ENCODE measurements at regions not wholly inside any gene's neighbourhood (a gene's known extent, or its start where the extent isn't known, plus 50 kb on each side); places are given as distances from the start of the nearest gene placed in this dataset.
"Not testable (repeated sequence)": the region's sequence is repeated elsewhere in the genome, so short reads cannot be mapped to it uniquely, and the experiment has no call there.

DNA sequence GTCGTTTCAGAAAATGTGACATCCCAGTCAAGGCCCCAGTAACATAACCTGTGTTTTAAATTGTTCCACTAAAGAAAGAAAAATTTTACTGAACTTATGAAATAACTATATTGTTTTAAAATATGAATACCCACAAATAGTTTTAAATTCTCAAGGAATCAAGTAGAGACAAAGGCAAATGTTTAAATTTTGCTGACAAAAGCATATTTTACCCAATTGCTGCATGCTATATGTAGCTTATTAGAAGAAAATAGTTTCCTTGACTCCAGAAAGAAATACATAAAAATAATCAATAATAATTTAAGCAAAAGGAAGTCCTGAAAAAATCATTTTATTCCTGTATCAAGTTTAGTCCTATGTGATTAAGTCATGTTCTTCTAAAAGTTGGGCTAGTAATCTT is 481.3 kb upstream of the ADGRL3 start:
- no peak for DNase-seq

DNA sequence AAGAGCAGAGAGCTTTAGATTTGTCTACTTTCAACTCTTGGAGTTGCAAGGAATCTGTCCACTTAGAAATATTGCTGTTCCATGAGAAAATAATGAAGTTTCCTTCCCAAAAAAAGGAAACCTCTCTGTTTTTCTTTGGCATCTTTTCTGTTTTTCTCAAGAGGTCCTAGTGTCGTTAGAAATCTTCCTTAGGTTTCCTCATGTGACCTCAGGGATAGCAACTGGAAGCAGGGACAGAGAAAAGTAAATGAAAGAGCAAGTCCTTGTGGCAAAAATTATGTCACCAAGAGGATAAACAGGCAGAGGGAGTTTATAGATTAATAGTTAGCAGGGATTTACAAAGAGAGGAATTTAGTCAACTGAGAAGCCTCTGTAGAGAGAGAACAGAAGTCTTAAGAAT is 478.4 kb upstream of the ADGRL3 start:
- no peak for DNase-seq

DNA sequence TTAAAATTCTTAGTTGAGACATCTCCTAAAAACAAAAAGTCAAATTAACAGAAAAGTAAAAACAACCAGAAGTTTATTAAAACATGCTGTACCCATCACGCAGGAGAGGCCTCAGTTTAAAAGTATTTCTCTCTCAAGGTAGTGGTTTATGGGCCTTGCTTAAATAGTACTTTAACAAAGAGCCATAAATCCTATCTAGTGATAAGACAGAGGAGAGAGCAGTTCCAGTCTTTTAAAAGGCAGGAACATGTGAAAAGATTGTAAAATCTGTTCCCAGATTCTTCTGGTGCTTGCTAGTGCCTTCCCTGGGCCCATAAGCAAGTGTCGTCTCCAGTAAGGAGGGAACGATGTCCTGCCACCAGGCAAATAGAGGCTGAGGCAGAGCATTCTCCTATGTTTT is 476.3 kb upstream of the ADGRL3 start:
- DNase-seq = no peak

DNA sequence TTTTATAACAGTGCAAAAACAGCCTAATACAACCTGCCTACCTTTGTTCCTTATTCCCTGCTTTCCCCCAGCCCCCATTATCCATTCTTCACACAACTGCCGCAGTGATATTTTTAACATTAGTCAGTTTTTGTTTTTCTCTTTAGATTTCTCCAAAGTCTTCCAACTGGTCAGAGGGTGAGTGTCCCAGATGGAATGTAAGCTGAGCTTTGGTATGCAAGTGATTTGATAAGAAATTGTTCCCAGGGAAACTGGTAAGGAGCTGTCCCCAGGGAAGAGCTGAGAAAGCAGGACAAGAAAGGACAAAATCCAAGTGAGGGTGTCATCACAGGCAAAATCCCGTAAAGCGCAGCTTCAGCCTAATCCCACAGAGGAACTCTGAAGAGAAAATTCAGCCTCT is 475.5 kb upstream of the ADGRL3 start:
- no peak for DNase-seq

DNA sequence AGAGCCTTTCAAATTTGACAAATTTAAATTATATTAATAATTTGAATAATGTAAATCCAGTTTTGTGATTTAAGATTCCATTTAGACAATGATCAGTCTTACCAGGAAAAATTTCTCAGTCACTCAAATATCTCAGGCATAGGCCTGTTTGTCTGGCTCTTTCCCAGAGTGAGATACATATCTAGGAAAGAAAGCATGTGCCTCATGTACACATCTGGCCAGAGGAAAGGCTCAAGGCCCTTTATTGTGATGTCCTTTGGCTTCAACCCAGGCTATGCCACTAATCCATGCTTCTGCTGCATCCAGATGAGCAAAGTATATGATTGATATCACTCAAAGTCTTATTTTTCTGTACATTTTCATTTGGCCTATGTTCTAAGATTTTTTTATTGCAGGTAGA is 473.3 kb upstream of the ADGRL3 start:
- no peak for DNase-seq

DNA sequence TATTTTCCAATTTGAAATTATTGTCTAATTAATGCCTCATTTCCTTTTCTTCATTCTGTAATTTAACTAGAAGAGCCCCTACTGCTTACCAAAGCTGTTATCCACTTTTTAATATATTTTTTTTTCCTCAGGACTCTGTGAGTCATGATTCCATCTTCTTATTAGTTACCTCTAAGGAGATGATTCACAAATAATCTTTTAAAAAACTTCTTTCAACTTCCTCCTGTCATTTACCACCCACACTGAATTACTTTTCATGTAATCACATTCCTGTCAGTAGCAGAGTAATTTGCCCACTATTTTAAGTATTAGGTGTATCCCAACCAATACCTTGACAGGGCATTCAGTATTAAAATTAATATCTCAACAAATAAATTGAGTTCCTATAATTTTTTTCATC is 470.9 kb upstream of the ADGRL3 start:
- DNase-seq = no peak

DNA sequence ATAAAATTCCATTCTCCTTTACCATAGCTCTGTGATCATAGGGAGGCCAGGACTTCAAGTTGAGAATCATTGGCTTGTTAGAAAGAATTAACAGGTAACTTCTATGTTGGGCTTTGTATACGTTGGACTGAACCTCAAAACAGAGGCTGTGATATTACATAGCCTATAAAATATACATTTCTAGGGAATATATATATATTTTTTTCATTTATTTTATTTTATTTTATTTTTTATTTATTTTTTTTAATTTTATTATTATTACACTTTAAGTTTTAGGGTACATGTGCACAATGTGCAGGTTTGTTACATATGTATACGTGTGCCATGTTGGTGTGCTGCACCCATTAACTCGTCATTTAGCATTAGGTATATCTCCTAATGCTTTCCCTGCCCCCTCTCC is 470.4 kb upstream of the ADGRL3 start:
- DNase-seq = not testable (repeated sequence)

DNA sequence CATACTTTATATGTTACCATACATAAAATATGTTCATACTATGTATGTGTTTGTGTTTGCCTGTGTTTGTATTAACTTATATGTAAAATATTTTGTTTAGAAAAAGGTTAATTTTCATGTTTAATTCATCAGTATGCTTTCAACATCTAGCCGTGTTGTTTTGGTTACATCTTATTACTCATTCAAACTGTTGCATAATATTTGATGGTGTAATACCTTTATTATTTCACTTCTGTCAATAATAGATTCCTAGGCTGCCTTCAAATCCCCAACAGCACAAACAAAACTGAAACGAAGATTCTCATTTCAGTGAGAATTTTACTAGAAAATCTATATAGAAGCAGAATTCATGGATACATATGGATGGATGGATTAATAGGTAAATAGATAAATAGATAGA is 462.3 kb upstream of the ADGRL3 start:
- no peak for DNase-seq

DNA sequence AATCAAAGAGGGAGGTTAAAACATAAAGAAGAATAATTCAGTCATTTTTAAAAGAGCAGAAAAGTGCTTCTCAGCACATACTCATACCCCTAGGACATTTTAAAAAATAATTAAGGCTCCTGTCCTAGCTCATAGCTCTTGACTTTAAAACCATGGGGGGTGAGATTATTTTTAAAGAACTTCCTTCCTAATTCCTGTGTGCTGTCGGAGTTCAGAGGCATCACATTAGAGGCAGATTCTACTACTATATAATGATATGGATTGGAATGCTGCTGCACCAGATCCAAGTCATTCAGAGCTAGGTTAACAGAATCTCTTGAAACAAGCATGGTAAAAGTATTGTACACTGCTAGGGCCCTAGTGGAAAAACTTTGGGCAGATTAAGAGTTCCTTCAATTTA is 456.5 kb upstream of the ADGRL3 start:
- no peak for DNase-seq

DNA sequence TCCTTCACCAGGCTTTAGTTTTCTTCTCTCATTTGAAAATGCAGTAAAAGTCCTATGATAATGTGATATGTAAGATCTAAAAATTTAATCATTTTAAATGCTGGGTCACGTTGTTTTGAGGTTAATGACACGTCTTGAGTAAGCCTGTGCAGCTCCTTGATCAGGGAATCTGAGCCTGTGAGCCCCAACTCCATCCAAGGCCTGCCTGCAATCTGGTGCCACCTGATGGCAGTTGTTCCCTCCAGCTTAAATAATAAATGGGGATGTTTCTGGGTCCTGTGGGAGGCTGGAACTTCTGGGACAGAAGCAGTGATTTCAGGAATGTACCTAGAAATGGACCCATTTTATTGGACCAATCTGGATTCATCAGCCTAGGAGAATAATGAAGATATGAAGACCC is 455.4 kb upstream of the ADGRL3 start:
- DNase-seq = no peak

DNA sequence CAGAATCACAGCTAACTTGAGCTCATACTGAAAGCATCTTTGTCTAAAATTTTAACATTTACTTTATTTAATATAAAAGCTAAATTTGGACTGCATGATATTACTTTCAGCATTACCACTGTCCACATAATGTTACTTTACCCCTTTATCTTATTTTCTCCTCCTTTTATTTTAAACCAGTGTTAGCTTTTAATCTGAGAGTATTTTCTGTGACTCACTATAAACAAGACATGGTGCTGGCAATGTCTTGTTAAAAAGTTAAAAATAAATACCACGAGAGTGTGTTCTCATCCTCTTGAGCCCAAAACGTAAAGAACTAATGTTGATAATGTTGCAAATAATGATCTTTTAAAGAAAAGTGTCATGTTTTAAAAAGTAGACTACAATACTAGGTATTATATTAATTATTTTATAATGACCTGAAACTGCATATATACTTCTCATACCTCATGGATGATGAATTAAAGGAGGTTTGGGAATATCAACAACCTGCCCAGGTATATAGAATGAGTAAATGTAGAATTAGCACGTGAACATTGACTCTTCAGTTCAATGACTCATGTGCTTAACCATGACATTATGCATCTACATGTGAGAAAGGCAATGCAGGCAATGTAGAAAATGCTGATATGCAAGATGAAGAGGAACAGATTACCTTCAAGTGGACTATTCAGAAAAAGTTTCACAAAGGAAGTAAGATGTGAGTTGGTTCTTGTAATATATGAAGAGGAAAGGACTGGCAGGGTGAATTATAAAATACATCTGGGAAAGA is 454.1 kb upstream of the ADGRL3 start:
- no peak for DNase-seq

DNA sequence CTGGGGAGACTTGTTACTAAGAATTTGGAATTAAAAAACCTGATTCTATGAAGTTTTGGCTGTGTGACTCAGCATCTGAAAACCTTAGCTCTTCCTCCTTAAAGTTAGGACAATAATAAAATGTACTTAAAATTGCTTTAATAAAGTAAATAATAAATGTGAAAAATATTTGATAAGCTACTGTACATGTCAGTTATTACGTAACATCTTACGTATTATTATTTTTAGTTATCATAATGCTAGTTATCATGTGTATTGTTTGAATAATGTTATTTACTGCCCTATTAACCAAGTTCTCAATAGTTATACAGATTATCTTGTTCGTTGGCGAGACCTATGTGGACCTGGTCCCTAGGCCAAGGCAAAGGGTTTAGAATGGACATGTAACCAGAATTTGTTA is 449.2 kb upstream of the ADGRL3 start:
- no peak for DNase-seq

DNA sequence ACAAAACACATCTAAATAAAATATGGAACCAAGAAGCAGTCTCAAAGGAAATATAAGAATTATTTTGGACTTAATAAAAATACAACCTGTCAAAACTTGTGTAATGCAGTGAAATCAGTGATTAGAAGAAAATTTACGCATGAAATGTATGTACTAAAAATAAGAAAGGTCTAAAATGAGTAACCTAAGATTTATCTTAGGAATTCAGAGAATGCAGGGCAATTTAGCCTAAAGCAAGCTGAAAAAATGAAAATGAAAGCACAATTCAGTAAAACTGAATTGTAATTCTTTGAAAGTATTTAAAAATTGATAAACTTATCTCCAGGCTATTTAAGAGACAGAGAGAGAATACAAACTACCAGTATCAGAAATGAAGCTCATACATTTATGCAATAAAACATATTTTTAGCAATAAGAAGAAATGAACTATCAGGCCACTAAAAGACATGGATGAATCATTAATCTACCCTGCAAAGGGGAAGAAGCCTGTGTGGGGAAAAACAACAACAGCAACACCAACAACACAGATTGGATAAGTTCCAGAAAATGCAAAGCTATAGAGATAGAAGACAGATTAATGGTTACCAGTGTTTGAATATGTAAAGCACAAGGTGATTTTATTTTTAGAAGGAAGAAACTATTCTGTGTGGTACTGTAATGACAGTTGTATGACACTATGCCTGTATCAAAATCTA is 442.0 kb upstream of the ADGRL3 start:
- DNase-seq = no peak

DNA sequence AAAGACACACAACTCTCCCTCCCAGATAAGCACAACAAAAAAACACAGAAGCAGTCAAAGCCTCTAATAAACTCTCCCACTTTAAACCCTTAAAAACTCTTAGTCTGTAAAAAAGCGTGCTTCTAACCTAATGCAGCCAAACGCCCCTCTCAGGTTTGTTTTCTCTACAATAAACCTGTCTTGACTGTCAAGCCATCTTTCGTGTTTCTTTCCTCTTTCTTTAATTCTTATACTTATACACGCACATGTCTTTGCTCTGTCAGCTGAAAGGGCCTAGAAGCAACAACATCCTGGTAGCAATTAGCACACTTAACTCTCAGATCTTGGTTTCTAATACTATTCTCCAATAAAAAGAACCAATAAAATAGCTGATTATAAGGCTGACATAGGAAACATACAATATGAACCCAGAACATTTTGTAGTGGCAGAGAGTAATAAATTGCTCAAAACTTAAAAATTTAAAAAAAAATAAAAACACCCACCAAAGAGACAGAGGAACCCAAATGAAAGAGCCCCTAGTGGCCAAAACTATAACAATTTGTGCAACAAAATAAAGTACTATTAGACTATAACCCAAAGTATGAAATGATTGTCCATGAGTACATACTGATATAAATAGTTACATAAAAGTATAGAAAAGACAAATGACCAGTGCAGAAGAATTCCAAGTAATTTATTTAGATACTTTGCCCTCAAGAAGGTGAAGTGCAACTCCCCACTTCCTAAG is 440.4 kb upstream of the ADGRL3 start:
- no peak for DNase-seq

DNA sequence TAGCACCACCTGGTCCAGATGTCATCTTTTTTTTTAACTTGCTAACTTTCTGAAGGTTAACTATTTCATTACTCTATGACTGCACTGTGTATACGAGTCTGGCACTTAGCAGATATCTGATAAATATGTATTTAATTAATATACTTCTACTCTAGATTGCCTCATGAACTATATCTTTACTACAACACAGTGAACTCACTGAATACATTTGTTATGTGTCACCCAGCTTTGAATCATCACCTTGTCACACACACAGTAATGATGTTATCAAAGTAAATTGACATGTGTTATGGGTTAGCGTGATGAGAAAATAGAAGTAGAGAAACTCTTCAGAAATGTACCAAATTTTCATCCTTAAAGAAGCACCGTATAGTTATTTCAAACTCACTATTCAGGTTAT is 419.3 kb upstream of the ADGRL3 start:
- no peak for DNase-seq

DNA sequence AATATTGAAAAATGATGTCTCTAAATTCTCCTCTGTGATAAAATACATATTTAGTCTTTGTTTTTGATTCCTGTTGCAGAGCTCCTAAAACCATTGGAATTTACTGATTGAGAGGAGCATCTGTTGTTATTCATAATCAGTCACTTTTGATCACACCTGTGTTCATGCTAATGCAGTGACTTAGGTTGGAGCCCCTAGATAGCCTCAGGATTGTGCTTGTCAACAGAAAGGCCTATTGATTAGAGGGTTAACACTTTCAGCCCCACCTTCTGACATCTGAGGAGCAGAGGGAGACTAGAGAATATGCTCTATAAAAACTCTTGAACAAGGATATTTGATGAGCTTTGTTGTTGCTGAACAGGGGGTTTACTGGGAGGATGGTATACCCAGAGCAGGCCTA is 409.5 kb upstream of the ADGRL3 start:
- no peak for DNase-seq

DNA sequence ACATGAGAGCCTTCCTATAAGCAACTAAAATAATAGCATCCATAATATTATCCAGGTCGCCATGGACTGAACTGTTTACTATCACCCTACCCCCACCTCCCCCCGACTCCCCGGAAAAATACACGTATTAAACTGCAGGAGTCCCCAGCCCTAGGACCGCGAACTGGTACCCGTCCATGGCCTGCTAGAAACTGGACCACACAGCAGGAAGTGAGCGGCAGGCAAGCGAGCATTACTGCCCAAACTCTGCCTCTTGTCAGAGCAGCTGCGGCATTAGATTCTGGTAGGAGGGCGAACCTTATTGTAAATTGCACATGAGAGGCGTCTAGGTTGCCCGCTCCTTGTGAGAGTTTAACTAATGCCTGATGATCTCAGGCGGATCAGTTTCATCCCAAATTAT is 405.8 kb upstream of the ADGRL3 start:
- DNase-seq = no peak

DNA sequence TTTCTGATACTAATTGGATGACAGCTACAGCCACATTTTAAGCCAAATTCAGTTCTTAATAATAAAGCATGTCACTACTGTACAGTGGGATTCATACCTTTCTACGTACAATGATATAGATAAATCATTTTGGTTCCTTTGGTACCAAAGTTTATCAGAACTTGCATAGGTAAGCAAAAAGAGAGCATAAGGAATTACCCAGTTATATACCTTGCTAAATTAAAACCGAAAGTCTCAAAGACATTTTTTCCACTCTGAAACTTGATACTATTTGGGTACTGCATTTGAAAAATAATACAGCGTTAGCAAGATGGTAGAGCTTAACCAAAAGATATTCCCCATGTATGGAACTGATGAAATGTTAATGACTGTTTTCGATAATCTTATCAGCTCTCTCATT is 400.9 kb upstream of the ADGRL3 start:
- no peak for DNase-seq

DNA sequence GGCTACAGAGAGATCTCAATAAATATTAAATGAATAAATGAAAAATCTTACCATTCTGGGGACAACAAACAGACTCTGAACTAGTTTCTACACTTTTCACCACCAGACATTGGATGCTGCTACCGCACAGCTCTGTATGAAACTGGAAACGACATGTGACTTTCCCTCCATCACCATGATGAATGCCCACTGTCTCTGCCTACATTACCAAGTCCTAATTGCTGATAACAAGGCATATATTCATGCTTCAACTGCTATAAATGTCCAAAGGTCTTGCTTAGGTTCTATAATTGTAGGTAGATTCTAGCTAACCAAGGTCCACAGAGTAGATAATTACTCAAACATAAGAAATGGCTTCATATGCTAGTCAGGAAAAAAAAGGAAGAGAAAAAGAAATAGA is 399.4 kb upstream of the ADGRL3 start:
- no peak for DNase-seq

DNA sequence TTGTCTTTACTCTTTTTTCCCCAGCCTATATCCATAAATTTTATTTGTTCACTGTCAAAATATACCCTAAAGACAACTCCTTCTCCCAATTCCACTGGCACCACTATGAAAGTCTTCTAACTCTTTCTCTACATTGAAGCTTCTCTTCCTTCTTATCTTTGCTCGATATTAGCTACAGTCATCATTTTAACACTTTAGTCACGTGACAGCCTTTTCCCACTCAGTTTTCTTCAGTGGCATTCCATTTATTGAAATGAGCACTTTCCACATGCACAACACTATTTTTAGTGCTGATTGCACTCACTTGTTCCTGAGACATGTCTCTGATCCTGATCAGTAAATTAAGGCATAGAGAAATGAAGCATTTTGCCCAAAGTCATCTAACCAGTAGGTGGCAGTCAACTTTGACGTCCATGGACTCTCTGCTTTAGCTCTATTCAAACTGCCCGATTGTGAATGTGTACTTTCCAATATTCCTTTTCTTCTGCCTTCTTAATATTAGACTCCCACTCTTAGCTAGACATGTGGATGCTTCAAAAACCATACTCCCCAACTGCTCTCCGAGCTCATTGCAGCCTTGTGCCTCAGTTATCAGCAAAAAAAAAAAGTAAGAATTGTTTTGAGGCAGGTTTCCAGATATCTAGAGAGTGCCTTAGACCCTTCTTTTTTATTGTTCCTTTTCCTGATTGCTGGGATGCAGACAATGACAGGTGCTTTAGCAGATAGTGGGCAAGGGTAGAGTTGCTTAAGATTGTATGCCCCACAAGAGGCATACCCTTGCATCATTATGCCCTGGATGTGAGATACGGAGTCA is 394.4 kb upstream of the ADGRL3 start:
- no peak for DNase-seq

DNA sequence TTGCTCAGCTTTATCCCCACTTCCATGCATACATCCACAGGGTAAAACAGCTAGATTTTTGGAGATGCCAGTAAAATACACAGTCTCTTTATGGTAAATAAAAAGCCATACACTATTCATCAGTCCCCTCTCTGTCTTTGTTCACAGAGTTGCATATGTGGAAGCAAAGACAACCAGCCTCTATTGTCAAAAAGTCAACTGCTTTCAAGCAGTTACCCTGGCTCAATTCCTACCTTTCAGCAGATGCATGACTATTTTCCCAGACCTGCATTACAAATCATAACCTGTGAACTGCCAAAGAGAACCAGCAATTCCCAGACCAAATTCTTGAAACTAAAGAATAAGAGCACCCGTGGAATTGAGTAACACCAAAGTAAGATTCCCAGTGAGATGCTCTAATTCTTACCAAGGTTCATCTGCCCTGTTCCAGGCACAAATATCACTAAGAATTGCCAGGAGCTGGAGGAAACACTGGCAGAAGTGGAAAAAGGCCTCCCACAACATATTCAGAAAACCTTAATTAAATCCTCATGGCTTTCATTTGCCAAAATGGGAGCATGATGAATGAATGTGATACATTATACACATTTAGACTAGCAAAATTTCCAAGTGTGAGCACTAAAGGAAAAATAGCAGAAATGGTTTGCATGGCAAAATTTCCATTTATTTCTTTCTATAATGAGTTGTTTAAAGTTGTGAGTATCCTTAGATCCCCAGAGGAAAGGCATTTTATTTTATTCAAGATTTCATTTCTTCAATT is 391.2 kb upstream of the ADGRL3 start:
- DNase-seq = no peak

DNA sequence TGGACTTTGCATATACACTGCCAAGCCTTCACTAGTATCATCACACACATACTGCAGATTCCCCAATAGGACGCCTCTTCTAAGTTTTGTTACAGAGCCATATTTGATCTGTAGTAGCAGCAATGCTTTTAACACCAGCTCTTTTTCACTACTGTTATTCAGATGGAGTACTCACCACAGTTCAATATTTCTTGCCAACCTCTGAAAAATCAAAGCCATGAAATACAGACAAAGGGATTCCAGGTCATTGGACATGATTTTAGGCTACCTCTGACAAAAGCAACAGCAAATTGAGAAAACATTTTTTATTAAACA is 390.7 kb upstream of the ADGRL3 start:
- no peak for DNase-seq

DNA sequence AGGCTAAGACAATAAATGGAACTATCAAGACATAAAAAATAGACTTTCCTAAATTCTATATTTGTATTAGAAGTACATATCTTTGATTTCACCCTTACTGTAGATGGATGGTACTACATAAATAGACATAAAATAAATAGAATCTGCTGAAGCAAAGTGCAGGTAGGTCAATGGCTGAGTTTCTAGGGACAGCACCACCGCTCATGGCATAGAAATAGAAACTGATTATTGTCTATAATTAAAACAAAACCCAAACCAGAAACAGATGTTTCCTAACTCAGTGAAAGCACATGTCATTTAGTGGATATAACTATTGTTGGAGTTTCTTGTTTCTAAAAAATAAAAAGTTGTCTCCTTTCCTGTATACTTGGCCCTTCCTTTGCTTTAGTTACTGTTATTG is 387.3 kb upstream of the ADGRL3 start:
- DNase-seq = no peak

Measured in NCI-H1048 (cell line).